ENCODE measurements at regions not wholly inside any gene's neighbourhood (a gene's known extent, or its start where the extent isn't known, plus 50 kb on each side); places are given as distances from the start of the nearest gene placed in this dataset.

- no peak for TF ChIP-seq ZNF462 (CRISPR knock-in tag; IDR thresholded peaks at IDR 0.05)
- no peak for TF ChIP-seq JUNB (IDR thresholded peaks at IDR 0.05; ENCODE audit: unreplicated experiment)
- no peak for TF ChIP-seq CREB1 (CRISPR knock-in tag; IDR thresholded peaks at IDR 0.05; ENCODE audit: low read depth)
- TF ChIP-seq EZH2 (IDR thresholded peaks at IDR 0.05; ENCODE audit: low read depth, unreplicated experiment): no peak
- no peak for TF ChIP-seq STAT1 (IDR thresholded peaks at IDR 0.05; ENCODE audit: unreplicated experiment)
- no peak for TF ChIP-seq ZNF114 (CRISPR knock-in tag; IDR thresholded peaks at IDR 0.05)
- no peak for TF ChIP-seq ETS1 (IDR thresholded peaks at IDR 0.05)
These were observed 110.1 kb downstream of the PLCE1 start (continued) for GRCh38 chr10:94103801-94104221.

GRCh38 chr10:94104316-94105000 is 110.7 kb downstream of the PLCE1 start:
- Mint-ChIP-seq H3K9me3 (no peaks in the 10 kb centered on the region), H3K27me3 (ENCODE audit: insufficient read depth, low read depth, poor library complexity) (peaks cover 3% of the 10 kb centered on the region), H3K4me1 (peaks cover 4% of the 10 kb centered on the region; the same call in 2 of the 3 replicates), H3K27ac (no peak overlapping the region), H3K4me3 (no peak overlapping the region), H3K36me3 (ENCODE audit: low read depth) (no peaks in the 10 kb centered on the region)
- H3K9me2 ChIP-seq (ENCODE audit: insufficient read depth): no peaks in the 10 kb centered on the region
- H4K20me1 ChIP-seq (replicated peaks; ENCODE audit: insufficient read depth): no peaks in the 10 kb centered on the region
- H3F3A ChIP-seq (replicated peaks; ENCODE audit: low read depth): no peaks in the 10 kb centered on the region
- H3K4me2 ChIP-seq: no peak overlapping the region
- no peak for ATAC-seq
- H3K27me3 ChIP-seq (ENCODE audit: insufficient read depth): no peaks in the 10 kb centered on the region
- no peak overlapping the region for H2AFZ ChIP-seq
- no peak for DNase-seq (ENCODE audit: low spot score)
- H3K4me1 ChIP-seq (ENCODE audit: insufficient read depth): no peaks in the 10 kb centered on the region
- H3K79me2 ChIP-seq (replicated peaks; ENCODE audit: insufficient read depth): no peaks in the 10 kb centered on the region
- H3K27ac ChIP-seq (ENCODE audit: low read depth): no peak overlapping the region
- H3K4me3 ChIP-seq: no peak overlapping the region
- H3K36me3 ChIP-seq (ENCODE audit: insufficient read depth): no peaks in the 10 kb centered on the region
- TF ChIP-seq ZNF331 (CRISPR knock-in tag; IDR thresholded peaks at IDR 0.05; ENCODE audit: low read depth) (no peak), ZNF462 (CRISPR knock-in tag; IDR thresholded peaks at IDR 0.05) (no peak)

All from GM23338 (cell line).